ENCODE measurements at regions not wholly inside any gene's neighbourhood (a gene's known extent, or its start where the extent isn't known, plus 50 kb on each side); places are given as distances from the start of the nearest gene placed in this dataset.

DNA sequence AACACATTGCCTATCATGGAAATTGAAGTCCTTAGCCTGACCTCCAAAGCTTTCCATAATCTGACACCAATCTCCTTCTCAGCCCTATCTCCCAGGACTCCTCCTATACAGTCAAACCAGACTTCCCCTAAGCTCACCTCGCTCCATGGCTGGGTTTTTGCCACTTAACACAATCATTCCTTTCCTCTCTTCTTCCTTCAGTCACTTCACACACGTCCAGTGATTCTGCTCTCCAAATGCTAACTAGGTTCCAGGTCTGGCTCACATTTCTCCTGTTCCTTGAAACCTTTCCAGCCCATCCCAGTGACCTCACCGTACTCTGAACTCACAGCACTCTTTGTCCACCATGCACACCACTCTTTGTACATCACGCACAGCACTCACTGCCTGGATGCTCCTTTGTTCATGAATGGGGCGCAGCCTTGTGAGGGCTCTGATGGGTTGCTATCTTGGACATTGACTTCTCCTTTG lies 98.4 kb downstream of the GLUL start:
- TF ChIP-seq, protein P1, sequence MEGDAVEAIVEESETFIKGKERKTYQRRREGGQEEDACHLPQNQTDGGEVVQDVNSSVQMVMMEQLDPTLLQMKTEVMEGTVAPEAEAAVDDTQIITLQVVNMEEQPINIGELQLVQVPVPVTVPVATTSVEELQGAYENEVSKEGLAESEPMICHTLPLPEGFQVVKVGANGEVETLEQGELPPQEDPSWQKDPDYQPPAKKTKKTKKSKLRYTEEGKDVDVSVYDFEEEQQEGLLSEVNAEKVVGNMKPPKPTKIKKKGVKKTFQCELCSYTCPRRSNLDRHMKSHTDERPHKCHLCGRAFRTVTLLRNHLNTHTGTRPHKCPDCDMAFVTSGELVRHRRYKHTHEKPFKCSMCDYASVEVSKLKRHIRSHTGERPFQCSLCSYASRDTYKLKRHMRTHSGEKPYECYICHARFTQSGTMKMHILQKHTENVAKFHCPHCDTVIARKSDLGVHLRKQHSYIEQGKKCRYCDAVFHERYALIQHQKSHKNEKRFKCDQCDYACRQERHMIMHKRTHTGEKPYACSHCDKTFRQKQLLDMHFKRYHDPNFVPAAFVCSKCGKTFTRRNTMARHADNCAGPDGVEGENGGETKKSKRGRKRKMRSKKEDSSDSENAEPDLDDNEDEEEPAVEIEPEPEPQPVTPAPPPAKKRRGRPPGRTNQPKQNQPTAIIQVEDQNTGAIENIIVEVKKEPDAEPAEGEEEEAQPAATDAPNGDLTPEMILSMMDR (IDR thresholded peaks at IDR 0.05; ENCODE audit: insufficient read depth, low read length): no peak
- TF ChIP-seq POLR2AphosphoS5 (IDR thresholded peaks at IDR 0.05; ENCODE audit: low read depth) (no peak), GABPA (IDR thresholded peaks at IDR 0.05; ENCODE audit: low read depth) (no peak), SPI1 (IDR thresholded peaks at IDR 0.05; ENCODE audit: borderline replicate concordance, low read depth) (no peak)
- TF ChIP-seq, protein P2, sequence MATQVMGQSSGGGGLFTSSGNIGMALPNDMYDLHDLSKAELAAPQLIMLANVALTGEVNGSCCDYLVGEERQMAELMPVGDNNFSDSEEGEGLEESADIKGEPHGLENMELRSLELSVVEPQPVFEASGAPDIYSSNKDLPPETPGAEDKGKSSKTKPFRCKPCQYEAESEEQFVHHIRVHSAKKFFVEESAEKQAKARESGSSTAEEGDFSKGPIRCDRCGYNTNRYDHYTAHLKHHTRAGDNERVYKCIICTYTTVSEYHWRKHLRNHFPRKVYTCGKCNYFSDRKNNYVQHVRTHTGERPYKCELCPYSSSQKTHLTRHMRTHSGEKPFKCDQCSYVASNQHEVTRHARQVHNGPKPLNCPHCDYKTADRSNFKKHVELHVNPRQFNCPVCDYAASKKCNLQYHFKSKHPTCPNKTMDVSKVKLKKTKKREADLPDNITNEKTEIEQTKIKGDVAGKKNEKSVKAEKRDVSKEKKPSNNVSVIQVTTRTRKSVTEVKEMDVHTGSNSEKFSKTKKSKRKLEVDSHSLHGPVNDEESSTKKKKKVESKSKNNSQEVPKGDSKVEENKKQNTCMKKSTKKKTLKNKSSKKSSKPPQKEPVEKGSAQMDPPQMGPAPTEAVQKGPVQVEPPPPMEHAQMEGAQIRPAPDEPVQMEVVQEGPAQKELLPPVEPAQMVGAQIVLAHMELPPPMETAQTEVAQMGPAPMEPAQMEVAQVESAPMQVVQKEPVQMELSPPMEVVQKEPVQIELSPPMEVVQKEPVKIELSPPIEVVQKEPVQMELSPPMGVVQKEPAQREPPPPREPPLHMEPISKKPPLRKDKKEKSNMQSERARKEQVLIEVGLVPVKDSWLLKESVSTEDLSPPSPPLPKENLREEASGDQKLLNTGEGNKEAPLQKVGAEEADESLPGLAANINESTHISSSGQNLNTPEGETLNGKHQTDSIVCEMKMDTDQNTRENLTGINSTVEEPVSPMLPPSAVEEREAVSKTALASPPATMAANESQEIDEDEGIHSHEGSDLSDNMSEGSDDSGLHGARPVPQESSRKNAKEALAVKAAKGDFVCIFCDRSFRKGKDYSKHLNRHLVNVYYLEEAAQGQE (IDR thresholded peaks at IDR 0.05; ENCODE audit: insufficient replicate concordance, low read depth): no peak
